ENCODE measurements at regions not wholly inside any gene's neighbourhood (a gene's known extent, or its start where the extent isn't known, plus 50 kb on each side); places are given as distances from the start of the nearest gene placed in this dataset.
"Not testable (repeated sequence)": the region's sequence is repeated elsewhere in the genome, so short reads cannot be mapped to it uniquely, and the experiment has no call there.

DNA sequence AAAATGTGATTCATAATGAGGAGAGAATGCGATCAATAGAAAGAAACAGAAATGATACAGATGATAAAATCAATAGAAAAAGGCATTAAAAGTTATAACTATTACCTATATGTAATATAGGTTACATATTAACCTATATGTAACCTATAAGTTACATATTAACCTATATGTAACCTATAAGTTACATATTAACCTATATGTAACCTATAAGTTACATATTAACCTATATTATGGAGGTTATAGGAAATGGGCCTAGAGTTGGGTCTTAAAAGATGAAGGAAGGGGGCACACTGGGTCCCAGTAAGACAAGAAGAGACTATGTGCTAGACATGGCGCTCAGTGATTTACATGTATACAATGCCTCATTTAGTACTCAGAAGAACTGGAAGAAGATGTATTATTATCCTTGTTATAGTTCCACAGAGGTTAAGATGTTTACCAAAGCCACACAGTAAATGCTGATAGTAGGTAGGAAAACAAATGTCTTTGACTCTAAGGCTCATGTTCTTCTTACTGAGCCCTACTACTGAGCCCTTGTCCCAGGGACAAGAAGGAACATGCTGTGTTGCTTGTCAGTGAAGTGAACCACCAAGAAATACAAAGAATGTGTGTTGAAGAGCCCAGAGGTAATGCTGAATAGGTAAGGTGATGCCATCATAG, 444.6 kb upstream of the PLXNA2 start:
- DNase-seq, result no peak

DNA sequence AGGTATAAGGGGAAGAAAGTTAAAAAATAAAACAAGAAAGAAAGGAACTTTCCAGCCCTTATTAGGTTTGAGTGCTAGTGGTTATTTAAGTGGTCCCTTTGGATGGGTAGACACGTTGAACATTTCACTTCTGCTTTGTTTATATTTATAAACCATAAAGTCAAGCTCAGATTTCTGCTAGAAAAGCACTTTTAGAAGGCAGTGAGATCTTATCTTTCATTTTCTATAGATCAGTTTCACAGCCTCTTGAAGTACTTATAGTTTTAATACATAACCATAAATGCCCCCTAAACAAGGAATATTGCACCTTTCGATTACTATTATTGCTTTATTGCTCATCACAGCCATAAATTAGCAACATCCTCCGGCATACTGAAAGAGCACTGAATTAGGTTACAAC, 446.8 kb upstream of the PLXNA2 start:
- DNase-seq, result no peak

DNA sequence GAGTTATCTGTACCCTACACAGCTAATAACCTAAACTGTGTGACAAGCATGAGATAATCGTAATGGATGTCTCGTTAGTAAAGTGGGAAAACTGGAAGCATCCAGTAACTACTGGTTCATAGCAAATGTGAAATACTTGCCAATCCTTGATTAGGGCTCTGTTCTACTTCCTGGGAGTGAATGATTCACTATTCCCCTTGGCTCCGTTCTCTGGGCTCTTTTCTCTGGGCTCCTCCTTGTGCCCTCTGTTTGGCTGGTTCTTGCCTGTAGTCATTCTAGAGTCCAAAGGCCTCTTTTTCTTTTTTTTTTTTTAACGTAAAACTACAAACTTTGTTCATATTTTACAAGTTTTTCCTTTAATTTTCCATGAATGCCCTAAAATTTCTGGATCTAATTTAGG, 465.8 kb upstream of the PLXNA2 start:
- DNase-seq, result no peak

DNA sequence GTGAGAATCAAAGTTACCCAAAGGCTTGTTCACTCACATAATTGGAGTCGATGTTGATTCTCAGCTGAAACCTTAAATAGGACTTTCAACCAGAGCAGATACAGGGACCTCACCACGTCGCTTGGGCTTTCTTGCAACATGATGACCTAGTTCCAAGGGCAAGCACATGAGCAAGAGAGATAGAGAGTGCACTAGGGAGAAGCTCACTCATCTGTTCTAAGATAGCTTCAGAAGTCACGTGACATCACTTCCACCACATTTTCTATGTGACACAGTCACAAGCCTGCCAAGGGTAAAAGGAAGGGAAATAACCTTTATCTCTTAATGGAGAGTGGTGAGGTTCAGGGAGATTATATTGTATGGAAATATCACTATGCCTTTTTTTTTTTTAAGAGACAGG, 470.1 kb upstream of the PLXNA2 start:
- no peak for DNase-seq

DNA sequence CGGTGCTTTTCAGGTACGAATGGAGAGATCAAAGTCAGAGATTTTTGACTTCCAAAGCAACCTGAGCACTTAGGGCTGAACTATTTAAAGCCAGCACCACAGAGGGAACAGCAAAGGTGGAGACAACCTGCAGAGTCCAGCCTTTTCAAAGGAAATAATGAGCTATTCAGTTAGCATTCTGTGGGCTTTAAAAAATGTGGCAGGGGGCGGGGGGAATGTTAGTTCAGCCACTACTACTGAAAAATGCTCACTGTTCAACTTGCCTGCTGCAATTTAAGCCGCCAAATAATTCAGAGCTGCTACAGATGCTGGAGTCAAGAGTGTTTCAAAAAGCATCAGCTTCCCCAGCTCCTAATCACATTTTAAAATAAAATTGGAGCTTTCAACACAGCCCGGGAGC, 473.3 kb upstream of the PLXNA2 start:
- no peak for DNase-seq

DNA sequence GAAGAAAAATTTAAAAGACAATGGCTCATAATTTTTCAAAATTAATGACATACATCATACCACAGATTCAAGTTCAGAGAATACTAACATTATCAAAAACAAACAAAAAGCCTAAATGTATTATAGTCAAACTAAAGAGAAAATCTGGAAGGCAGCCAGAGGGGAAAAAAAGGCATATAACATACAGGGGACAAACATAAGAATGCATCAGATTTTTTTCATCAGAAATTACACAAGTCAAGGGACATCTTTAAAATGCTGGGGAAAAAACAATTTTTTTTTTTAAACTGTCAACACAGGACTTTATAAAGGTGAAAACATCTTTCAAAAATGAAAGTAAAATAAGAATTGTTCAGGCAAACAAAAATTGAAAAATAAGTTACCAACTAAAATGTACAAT, 478.4 kb upstream of the PLXNA2 start:
- no peak for DNase-seq

DNA sequence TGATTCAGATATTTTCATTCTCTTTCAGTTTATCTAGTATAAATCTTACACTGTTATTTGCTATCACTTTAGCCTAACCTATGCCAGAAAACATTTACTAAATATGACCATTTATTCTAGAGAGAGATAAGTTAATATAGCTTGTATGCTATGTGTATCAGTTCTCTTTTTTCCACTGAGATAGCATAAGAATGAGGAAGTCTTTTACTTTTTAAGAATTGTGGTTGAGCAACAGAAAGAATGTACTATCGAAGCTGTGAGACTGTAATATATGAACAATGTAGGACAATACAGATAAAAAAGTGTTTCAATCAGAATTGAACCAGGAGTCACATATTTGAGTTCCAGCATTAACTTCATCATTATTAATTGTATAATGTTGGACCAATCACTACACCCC, 479.9 kb upstream of the PLXNA2 start:
- no peak for DNase-seq

DNA sequence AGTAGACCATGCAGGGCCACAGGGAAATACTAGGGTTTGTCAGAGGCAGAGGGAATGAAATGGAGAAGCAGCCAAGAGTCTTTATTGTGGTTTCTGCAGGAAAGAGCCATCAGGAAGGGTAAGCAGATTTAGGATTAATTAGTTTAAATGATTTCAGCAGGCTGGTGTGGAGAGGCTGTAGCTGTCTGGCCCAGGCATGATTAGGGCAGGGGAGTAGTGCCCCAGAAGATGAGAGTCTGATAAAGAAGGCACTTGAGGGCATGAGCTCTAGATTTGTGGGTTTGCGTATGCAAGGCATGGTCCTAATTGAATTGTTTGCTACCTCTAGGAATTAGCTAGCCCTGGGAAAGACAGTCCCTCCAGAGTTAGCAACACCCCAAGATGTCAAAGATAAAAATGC, 484.6 kb upstream of the PLXNA2 start:
- no peak for DNase-seq

DNA sequence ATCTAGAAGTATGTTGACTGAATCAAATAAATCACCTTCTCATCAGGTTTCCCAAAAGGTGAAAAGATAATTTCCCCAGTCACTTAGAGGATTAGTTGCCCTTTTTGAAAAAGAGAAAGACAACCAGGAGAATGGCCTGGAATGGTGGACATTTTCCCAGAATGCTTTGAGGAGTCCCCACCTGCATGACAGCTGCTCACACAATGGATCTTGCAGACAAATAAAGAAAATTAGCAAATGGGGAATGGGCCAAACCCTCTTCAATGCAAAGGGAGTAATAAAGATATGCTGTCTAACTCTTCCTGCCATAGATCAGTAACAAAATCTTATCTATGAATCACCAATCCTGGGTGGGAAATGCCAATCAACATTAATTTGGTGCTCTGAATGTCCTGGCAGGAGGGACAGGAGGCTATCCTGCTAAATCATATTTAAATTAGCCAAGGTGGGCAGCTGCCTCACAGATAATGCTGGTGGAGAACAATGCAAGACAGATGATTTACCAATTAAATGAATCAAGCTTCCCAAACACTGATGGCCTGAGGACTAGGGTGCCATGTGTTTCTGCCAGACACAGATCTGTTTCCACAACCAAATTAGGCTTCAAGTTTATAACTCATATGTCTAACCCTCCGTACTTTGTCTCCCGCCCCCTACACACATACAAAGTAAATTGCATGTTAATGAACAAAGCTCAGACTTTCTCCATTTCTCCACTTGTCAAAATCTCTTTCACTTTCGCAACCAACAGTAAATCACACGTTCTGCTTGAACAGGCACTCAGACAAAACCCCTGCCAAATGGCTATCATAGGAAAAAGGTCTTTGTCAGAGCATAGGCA, 488.0 kb upstream of the PLXNA2 start:
- DNase-seq, result no peak

DNA sequence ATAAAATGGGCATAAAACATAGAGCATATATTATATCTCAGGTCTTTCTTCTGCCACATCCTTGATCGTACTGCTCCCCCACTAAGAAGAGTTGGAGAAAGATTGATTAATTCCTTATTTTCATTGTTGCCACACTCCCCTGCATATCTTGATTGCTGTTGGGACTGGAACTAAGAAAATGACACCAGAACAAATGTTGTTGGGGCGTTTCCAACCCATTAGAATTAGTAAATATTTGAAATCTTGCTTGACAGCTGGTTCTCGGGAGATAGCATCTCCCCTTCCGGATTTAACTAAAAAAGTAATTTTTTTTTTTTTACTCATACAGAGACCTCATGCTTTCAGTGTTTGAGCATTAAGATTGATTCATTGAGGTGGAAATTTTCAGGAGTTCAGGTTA, 493.0 kb upstream of the PLXNA2 start:
- no peak for DNase-seq

DNA sequence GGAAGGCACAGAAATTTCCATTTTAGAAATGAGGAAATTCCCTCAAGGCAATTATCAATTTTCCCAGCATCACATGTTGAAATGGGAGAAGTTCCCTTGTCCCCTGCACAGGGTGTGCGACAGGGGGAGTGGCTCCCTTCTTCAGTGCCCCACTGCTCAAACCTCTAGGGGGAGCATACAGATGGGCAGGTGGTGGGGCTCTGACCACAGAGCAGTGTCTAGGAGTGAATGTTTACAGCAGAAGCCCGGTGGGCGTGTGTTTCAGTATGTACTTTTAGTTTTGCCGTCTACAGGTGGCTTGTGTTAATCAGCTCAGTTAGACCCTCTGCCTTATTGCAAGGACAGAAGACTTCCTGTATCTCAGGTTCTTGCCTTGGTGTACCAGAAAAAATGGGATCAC, 493.7 kb upstream of the PLXNA2 start:
- DNase-seq, result no peak

DNA sequence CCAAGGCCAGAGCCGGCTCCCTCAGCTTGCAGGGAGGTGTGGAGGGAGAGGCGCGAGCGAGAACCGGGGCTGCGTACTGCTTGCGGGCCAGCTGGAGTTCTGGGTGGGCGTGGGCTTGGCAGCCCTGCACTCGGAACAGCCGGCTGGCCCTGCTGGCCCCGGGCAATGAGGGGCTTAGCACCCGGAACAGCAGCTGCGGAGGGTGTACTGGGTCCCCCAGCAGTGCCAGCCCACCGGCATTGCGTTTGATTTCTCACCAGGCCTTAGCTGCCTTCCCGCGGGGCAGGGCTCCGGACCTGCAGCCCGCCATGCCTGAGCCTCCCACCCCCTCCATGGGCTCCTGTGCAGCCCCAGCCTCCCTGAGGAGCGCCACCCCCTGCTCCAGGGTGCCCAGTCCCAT, 495.5 kb upstream of the PLXNA2 start:
- DNase-seq, result not testable (repeated sequence)

DNA sequence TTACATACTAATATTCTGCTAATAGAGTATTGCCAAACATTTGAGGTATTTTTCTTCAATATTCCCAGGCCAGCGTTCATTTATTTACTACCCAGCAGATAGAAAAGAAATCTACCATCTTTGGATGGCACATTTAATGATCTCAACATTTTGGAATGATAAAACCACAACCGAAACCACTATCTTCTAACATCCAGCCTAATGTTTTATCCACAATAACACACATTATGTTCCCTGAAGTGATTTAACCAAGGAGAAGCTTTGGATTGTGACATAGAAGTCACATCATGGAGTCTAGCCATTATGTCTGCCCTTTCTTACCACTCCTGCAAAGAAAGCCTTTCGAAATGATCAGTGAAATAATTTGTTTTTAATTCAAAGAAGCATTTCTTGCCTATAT, 497.1 kb upstream of the PLXNA2 start:
- DNase-seq, result no peak

DNA sequence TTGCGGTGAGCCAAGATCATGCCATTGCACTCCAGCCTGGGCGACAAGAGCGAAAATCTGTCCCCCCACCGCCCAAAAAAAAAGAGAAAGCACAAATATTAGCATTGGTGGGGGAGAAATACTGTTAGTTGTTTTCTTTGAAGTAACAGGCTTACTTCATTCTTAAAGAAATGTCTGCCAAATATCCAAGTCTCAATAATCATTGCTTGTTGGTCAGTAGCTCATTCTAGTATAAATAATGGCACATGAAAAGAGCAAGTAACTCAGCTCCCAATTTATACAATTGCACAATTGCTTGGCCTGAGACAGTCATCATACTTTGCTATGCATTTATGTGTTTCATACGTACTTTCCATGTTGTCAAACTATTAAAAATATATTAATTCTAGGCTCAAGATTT, 499.2 kb upstream of the PLXNA2 start:
- no peak for DNase-seq

DNA sequence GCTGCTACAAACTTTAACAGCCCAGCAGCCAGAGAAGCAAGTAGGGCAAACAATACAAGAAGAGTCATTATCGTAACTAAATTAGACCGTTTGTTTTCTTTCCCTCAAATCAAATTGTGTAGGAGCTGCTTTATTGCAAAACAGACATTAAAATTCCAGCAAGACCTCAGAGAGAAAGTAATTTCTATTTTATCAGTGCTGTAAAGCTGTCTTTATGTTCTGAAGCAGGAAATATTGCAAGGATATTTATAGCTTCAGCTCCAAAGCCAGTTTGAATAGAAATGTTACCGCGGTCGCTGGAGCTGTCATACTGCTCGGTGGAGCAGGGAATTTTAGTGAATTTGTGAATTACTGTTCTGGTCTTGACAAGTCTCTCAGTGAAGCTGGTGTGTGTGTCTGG, 503.8 kb upstream of the PLXNA2 start:
- DNase-seq, result peak in 1 of 51 donors; percentile 1

DNA sequence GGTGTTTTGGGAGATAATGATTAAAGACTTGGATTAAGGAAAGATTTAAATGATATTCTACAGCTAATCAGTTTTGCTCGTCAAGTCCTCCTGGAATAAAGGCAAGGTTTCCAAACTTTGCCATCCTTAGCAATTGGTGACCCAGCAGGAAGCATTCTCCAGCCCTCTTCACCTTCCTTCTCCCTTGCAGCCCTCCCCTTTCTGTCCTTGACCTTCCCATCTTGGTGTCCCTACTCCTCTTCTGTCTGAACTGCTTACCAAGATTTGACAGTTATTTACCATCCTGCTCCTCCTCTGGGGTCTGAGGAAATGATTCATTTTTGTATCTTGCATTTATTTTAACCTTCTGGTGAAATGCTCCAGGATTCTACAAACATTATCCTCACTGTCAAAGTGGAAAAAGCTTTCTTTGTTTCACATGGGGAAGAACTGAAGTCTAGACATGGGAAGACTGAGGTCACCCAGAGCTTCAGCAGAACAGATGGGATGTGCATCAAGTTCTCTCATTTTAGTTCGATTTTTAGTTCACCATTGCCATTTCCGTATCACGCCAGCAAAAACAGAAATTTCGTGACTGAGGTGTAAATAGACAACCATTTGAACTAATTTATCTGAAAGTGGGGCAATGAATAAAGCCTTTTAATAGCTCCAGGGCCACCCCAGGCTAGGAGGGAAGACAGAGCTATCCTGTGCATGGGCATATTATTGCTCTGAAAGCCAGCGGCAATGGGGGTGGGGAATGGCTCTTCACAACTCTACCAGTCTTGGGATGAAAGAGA, 504.4 kb upstream of the PLXNA2 start:
- DNase-seq, result peak in 1 of 51 donors; percentile 31

DNA sequence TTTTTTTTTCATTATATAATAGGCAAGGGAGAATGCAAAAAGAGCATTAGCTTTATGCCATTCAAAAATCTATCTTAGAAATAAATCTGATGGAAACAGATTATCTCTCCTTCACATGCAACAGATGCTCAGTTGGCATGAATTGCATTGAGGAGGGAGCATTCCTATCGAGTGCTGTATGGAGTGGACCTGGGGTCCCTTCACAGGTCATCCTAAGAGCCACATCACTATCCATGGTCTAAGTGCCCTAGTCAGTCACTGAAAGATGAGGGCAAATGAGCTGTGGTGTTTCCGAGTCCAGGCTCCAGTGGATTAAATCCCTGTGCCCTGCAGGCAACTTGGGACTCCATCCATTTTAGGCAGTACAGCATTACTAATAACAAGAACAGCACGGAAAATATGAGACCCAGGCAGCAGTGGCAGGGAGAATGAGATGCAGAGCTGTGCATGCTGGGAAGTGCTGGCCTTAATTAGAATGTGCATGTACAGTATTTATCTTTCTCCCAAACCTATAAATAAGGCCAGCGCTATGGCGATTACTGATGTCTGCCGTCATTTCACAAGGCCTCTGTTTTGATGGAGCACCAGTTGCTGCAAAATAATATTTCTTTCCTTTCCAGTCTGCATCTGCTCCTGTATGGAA, 512.3 kb upstream of the PLXNA2 start:
- DNase-seq, result no peak

DNA sequence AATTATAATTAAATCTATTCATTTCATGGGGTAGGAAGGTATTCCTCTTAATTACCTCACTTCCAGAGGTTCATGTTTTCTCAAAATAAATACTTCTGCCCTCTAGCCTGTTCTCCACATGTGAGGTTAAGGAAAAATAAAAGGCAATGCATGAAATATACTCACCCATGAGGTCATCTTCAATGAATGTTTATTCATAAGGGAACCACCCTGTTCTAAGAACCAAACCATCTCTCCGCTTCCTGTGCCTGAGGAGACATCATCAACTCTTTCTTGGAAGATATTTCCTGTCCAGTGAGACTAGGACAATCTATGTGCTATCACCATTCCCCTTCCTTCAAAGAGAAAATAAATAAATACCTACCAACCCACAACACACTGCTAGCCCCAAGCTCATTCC, 513.7 kb upstream of the PLXNA2 start:
- no peak for DNase-seq

DNA sequence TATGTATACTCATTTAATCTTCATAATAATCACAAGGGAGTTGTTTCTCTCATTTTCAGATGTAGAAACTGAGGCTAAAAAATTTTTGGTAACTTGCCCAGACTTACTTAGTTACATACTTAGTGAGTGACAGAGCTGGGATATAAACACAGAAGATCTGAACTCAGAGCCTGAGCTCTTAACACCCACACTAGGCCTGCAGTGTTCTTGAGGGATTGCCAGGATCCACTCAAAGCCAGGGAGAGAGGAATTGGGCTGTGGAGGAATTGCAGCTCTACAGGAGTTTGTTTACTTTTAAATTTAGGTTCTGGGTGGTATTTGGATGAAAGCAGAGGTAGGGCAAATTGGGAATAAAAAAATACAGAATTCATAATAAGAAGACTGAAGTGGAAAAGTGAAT, 515.1 kb upstream of the PLXNA2 start:
- DNase-seq, result no peak

DNA sequence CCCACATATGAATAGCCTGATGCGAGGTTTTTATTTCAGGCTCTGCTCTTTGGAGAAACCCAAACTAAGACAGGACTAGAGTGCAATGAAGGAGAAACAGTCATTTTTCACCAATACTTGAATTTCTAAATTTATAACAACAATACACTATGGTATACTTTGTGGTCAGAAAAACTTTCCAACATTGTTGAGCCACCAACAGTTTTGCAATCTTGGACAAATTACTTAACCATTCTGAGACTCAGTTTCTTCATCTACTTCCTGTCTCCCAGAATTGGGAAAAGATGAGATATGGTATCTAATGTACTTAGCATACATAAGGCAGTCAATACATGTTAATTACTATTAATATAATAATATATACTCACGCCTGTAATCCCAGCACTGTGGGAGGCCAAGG, 519.8 kb upstream of the PLXNA2 start:
- no peak for DNase-seq

DNA sequence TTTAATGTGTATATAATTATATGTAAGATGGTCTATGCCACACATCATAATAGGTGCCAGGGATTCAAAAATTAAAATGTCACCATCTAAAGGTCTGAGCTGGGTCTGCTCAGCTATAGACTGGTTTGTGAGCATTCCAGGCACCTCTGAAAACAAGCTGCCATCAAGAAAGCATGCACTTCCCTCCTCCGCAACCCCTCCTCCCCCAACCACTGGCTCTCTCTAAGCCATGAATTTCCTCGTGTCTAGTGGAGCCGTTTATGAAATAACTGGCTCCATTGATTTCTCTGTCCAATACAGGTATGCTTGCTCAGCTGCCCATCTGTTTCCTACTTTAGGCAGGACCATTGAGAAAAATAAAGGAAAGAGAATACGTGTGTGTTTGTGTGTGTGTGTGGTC, 522.6 kb upstream of the PLXNA2 start:
- DNase-seq, result no peak

DNA sequence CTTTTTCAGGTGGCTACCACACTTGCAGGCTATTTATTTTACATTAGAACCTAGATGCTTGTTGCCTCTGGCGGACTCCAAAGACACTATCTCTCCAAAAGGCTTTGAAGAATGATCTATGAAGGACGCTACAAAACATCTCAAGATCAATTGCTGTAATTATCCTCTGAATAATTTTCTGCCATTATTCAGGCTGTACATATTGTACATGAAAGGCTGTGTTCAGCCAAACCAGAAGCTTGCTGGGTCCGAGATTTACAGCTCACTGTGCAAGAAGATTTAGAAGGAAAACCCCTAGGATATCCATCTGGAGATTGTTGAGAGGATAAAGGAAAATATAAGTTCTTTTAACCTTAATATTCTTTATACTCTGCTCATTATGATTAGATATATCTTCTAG, 523.6 kb upstream of the PLXNA2 start:
- no peak for DNase-seq

Data from hypothalamus (tissue), 51 donors.